Keratinocyte (primary cell): ENCODE measurements at regions not wholly inside any gene's neighbourhood (a gene's known extent, or its start where the extent isn't known, plus 50 kb on each side); places are given as distances from the start of the nearest gene placed in this dataset.

Experiments used
- DNase-seq: peaks from one replicate; pipeline ENCODE4 v3.0.0-alpha.2; 2011; ENCODE audit warnings: low read depth, missing footprints, low spot score
- FAIRE-seq: peaks from 2 replicates; lab custom pipeline; 2011; peaks lifted over from hg19 to GRCh38; lab: Jason Lieb, UNC
- H2AFZ ChIP-seq: 2 replicates; pipeline ENCODE4 v1.6.0; 2012; ENCODE audit warnings: low read length, control low read depth, inconsistent platforms; ENCODE audit not compliant: control insufficient read depth
- H3K27ac ChIP-seq: 2 replicates; pipeline ENCODE4 v1.5.1; 2011; ENCODE audit warnings: low read length; ENCODE audit not compliant: control insufficient read depth, insufficient read depth
- H3K27me3 ChIP-seq: 3 replicates; pipeline ENCODE4 v1.6.0; 2011; ENCODE audit warnings: low read length; ENCODE audit not compliant: control insufficient read depth, insufficient read depth; ENCODE audit errors: extremely low read depth
- H3K36me3 ChIP-seq, 2 experiments: 2 replicates in 1 of 2; 3 replicates in 1 of 2; pipeline ENCODE4 v1.5.1; 2011; ENCODE audit warnings: low read length in 2 of 2, mild to moderate bottlenecking in 1 of 2; ENCODE audit not compliant: control insufficient read depth in 2 of 2, insufficient read depth in 2 of 2; ENCODE audit errors: extremely low read depth in 1 of 2
- H3K4me1 ChIP-seq: 3 replicates; pipeline ENCODE4 v1.5.1; 2011; ENCODE audit warnings: low read length; ENCODE audit not compliant: control insufficient read depth, insufficient read depth; ENCODE audit errors: extremely low read depth
- H3K4me2 ChIP-seq: 3 replicates; pipeline ENCODE4 v1.6.0; 2011; ENCODE audit warnings: low read depth, low read length; ENCODE audit not compliant: control insufficient read depth, insufficient read depth; ENCODE audit errors: extremely low read depth
- H3K4me3 ChIP-seq, 3 experiments: fragments of 200-600 bp in 1 of 3; sonication (generic) in 1 of 3; 2 replicates in 2 of 3; 3 replicates in 1 of 3; pipeline ENCODE4 v1.5.1; 2011 to 2016; ENCODE audit warnings: low read length in 3 of 3, mild to moderate bottlenecking in 3 of 3, control low read depth in 2 of 3, inconsistent platforms in 1 of 3, low read depth in 1 of 3, mixed read lengths in 1 of 3, mixed run types in 1 of 3, moderate library complexity in 1 of 3; ENCODE audit not compliant: control insufficient read depth in 2 of 3, insufficient read depth in 2 of 3; ENCODE audit errors: extremely low read depth in 1 of 3
- H3K79me2 ChIP-seq: 2 replicates; pipeline ENCODE4 v1.6.0; 2012; ENCODE audit warnings: low read length; ENCODE audit not compliant: control insufficient read depth, insufficient read depth
- H3K9ac ChIP-seq: 3 replicates; pipeline ENCODE4 v1.6.0; 2011; ENCODE audit warnings: low read length; ENCODE audit not compliant: control insufficient read depth, insufficient read depth; ENCODE audit errors: extremely low read depth
- H3K9me1 ChIP-seq: 3 replicates; pipeline ENCODE4 v1.6.0; 2011; ENCODE audit warnings: low read length; ENCODE audit not compliant: control insufficient read depth, insufficient read depth; ENCODE audit errors: extremely low read depth
- H3K9me3 ChIP-seq: 2 replicates; pipeline ENCODE4 v1.5.1; 2012; ENCODE audit warnings: low read depth, low read length; ENCODE audit not compliant: control insufficient read depth
- H4K20me1 ChIP-seq: 3 replicates; pipeline ENCODE4 v1.6.0; 2011; ENCODE audit warnings: low read length; ENCODE audit not compliant: control insufficient read depth, insufficient read depth; ENCODE audit errors: extremely low read depth
- EZH2 ChIP-seq: IDR thresholded peaks from one replicate; pipeline ENCODE4 v1.6.1; 2012; ENCODE audit warnings: inconsistent platforms, mild to moderate bottlenecking, low read length, moderate library complexity
- dilution Hi-C: fragments of 300-500 bp; cut with MboI; formaldehyde crosslinking; loops from one replicate; pipeline ENCODE4 v1.7.0; 2020; ENCODE audit warnings: low sequenced_read_pairs; ENCODE audit not compliant: extremely low pct_ligation_motif_present
- TF ChIP-seq, protein P1 (sequence below), 3 experiments: IDR thresholded peaks in 1 of 3; conservative IDR thresholded peaks in 1 of 3; optimal IDR thresholded peaks in 1 of 3; 2 replicates in 2 of 3; 3 replicates in 1 of 3; pipeline versions ENCODE3 to v1.5.1; 2011; ENCODE audit warnings: low read length in 3 of 3, mild to moderate bottlenecking in 3 of 3, moderate library complexity in 2 of 3, control low read depth in 1 of 3, inconsistent platforms in 1 of 3; ENCODE audit not compliant: insufficient read depth in 2 of 3; ENCODE audit errors: extremely low read depth in 1 of 3

DNA sequence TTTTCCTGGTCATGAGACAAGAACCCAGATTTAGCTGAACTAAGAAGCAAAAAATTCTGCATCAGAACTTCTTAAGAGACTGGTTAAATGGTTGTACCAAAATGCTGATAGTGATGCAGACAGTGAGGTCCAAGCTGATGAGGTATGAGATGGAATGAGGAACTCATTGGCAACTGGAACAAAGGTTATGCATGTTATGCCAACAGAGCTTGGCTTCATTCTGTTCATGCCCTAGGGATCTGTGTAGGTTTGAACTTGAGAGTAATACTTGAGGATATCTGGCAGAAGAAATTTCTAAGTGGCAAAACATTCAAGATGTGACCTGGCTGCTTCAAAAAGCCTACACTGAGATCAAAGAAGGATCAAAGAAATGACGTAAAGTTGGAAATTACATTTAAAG, 398.0 kb downstream of the FSCB start:
- H3K27me3 ChIP-seq, result no peaks in the 10 kb centered on the region
- dilution Hi-C loops, result no loop called here
- H3K36me3 ChIP-seq, result no peaks in the 10 kb centered on the region
- H2AFZ ChIP-seq, result no peak overlapping the region
- H3K79me2 ChIP-seq, result no peaks in the 10 kb centered on the region
- TF ChIP-seq EZH2, result no peak
- TF ChIP-seq, protein P1, sequence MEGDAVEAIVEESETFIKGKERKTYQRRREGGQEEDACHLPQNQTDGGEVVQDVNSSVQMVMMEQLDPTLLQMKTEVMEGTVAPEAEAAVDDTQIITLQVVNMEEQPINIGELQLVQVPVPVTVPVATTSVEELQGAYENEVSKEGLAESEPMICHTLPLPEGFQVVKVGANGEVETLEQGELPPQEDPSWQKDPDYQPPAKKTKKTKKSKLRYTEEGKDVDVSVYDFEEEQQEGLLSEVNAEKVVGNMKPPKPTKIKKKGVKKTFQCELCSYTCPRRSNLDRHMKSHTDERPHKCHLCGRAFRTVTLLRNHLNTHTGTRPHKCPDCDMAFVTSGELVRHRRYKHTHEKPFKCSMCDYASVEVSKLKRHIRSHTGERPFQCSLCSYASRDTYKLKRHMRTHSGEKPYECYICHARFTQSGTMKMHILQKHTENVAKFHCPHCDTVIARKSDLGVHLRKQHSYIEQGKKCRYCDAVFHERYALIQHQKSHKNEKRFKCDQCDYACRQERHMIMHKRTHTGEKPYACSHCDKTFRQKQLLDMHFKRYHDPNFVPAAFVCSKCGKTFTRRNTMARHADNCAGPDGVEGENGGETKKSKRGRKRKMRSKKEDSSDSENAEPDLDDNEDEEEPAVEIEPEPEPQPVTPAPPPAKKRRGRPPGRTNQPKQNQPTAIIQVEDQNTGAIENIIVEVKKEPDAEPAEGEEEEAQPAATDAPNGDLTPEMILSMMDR (optimal IDR thresholded peaks at IDR 0.05 in 1 of 3, IDR thresholded peaks at IDR 0.05 in 1 of 3, conservative IDR thresholded peaks at IDR 0.05 in 1 of 3; ENCODE audit: extremely low read depth in 1 of 3, insufficient read depth in 2 of 3, low read length in 3 of 3), result no peak
- FAIRE-seq (no peak), DNase-seq (no peak)
- no peak overlapping the region for H3K4me2 ChIP-seq
- peaks cover 7% of the 10 kb centered on the region for H3K4me1 ChIP-seq
- H3K27ac ChIP-seq, result no peak overlapping the region
- H3K9me1 ChIP-seq, result no peaks in the 10 kb centered on the region
- H3K4me3 ChIP-seq, result no peak overlapping the region
- H3K9me3 ChIP-seq, result peaks cover 9% of the 10 kb centered on the region
- no peak overlapping the region for H3K9ac ChIP-seq
- no peaks in the 10 kb centered on the region for H4K20me1 ChIP-seq

DNA sequence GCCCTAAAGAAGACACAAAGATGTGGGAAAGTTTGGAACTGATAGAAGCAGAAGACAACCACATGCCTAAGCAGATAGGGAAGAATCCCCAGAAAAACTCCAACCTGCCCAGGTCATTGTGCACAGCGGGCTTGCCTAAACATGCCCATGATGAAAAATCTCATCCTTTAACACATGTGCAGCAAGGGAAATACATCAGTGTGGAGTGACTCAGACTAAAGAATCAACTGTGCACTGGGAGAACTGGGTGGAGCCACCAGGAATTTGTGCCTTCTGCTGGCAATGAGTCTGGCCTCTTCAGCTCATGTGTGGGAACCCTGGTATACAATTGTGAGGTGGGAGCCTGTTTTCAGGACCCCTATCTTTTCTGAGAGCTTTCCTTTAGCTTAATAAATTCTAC, 398.5 kb downstream of the FSCB start:
- DNase-seq (peak; percentile 17), FAIRE-seq (no peak)
- Histone ChIP-seq H3K79me2 (no peaks in the 10 kb centered on the region), H3K9me3 (peaks cover 9% of the 10 kb centered on the region), H3K27ac (no peak overlapping the region), H3K9ac (no peak overlapping the region), H3K9me1 (no peaks in the 10 kb centered on the region), H3K4me3 (no peak overlapping the region), H3K4me1 (peaks cover 7% of the 10 kb centered on the region), H3K36me3 (no peaks in the 10 kb centered on the region), H3K27me3 (no peaks in the 10 kb centered on the region), H2AFZ (no peak overlapping the region), H4K20me1 (no peaks in the 10 kb centered on the region), H3K4me2 (no peak overlapping the region)
- dilution Hi-C loops, result no loop called here
- no peak for TF ChIP-seq EZH2
- TF ChIP-seq, protein P1 (optimal IDR thresholded peaks at IDR 0.05 in 1 of 3, IDR thresholded peaks at IDR 0.05 in 1 of 3, conservative IDR thresholded peaks at IDR 0.05 in 1 of 3; ENCODE audit: extremely low read depth in 1 of 3, insufficient read depth in 2 of 3, low read length in 3 of 3), result no peak
